COLO829 (cell line): ENCODE measurements at regions not wholly inside any gene's neighbourhood (a gene's known extent, or its start where the extent isn't known, plus 50 kb on each side); places are given as distances from the start of the nearest gene placed in this dataset.

Experiments used
- DNase-seq: peaks from one replicate; pipeline ENCODE4 v3.0.0; 2012; ENCODE audit warnings: low spot score

DNA sequence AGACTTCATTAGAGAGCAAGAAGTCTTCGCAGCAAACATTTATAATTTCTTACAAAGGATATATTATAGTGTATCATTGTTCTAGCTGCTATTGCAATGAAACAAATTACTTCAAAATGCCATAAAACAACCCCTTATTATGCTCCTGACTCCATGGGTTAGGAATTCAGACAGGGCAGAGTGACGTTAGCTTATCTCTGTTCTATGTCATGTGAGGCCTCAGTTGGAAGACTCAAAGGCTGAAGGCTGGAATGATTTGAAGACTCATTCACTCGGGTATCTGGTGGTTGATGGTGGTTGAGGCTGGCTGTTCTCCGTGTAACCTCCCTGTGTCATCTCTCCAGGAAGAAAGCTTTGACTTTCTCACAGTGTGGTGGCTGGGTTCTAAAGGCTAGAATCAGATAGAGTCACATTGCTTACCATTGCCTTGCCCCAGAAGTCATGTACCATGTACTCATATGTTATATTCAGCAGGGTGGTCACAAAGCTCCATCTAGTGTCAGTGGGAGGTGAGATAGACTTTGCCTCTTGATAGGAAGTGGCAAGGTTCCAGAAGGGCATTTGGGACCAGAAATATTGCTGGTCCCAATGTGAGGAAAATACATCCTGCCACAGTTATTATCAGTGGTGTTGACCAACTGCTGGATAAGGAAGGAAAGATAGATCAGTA is 226.9 kb downstream of the TMEM38B start:
- DNase-seq: peak; percentile 87

DNA sequence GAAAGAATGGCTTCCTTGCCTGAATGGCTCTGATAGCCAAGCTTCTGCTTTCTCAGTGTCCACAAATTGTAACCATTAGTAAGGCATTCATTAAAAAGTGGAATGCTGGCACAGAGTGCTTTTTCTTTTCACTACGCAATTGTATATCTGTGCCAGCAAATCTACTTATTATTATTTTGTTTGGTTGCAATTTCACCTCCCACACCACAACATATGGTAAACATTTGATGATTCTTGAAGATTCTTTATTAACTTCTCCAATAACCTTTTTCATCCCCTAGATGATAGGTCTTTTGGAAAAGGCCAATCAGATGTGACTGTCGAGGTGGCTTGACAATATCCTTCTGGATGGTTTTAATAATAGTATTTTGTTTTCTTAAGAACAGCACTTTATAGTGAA is 234.1 kb downstream of the TMEM38B start:
- DNase-seq: no peak

DNA sequence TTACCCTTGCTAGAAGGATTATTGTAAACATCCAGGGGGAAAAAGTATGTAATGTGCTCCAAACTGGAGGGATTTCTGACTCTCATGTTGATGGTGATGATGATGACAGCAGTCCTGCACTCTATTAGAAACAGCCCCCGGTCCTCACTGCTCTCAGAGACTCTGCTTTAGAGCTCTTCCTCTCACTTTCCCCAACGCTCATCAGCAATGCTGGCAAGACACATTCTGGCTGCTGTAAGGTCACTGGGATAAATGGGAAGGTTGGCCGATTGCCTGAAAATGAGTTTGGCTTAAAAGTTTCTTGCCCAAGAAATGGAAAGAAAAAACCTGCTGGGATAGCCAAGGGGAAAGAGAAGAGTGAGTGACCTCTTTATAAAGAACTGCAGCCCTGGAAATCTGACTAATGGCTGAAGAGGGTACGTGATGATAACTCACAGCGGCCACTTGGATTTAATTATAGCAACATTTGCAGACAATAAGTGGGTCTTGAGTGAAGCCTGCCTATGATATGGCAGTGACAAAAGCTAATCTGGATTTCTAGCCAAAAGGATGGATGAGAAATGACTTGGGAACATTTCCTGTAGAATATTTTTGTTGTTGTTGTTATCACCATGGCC is 235.8 kb downstream of the TMEM38B start:
- DNase-seq: no peak

DNA sequence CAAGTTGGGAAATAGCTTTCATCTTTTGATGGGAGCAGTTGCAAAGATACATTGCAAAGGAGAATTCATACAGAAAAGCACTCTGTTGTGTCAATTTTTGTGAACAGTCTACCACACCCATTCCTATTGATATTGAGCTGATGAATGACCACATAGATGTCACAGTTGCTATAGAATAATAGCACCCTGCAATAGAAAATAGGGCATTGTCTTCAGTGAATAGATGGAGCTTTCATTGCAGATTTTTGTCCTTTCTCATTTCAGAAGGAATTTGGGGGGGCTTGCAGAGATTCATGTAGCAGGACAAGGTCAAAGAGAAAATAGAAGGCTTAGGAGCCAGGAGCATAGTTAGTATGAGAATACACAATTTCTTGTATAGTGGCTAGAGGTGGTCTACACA is 237.9 kb downstream of the TMEM38B start:
- no peak for DNase-seq

DNA sequence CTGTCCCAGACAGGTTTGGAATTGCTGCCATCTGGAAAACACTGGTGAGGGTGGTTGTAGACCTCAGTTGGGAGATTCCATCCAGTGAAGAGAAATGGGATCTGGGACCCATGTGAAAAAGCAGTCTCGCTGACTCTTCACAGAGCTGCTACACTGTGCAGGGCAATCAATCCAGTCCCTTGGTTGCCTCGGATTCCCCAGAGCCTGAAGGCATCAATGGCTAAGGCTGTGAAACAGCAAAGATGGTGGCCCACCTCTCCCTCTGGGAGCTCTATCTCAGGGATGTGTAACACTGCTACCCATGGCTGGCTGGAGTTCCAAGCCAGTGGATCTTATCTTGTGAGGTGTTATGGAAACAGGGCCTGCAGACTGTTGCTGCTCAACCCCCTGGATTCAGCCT is 256.1 kb downstream of the TMEM38B start:
- DNase-seq: no peak

DNA sequence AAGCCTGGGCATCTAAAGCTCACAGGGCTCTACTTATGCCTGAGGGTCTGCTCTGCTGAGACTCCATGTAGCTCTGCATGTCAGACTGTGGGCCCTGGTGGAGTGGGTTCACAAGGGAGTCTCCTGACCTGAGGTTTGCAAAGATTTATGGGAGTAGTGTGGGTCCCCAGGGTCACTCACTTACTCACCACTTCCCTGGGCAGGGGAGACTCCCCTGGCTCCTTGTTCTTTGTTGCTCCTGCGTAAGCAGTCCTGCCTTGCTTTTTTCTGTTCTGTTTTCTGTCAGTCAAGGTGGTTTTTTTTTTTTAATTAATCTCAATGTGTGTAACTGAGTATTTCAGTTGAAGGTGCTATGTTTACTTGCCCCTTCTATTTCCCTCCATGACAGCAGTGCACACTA is 256.6 kb downstream of the TMEM38B start:
- DNase-seq: no peak

DNA sequence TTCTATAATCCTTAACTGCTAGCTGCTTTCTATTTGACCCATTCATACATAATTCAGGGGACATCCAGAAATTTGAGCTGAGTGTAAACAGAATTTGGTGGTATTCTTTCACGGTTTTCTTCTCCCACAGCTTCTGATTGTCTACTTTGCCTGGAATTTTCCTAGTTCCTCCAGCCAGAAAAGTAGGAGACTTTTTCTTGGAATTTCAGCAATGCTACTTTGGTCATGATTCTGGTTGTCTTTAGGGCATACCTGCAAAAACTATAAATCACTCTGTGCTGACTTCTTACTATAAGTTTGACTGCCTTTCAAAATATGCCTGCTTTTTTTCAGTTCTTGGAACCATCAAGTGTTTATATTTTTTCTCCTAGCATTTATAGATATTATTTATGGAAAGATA is 260.2 kb downstream of the TMEM38B start:
- no peak for DNase-seq

DNA sequence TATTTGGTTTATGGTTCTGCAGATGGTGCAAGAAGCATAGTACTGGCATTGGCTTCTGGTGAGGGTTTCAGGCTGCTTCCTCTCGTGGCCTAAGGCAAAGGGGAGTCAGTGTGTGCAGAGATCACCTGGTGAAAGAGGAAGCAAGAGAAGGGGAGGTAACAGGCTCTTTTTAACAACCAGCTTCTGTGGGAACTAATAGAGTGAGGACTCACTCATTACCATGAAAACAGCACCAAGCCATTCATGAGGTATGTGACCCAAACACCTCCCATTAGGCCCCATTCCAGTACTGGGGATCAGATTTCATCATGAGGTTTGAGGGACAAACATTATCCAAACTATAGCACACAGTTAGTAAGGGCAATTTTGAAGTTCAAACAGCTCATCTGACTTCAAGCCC is 263.5 kb downstream of the TMEM38B start:
- no peak for DNase-seq

DNA sequence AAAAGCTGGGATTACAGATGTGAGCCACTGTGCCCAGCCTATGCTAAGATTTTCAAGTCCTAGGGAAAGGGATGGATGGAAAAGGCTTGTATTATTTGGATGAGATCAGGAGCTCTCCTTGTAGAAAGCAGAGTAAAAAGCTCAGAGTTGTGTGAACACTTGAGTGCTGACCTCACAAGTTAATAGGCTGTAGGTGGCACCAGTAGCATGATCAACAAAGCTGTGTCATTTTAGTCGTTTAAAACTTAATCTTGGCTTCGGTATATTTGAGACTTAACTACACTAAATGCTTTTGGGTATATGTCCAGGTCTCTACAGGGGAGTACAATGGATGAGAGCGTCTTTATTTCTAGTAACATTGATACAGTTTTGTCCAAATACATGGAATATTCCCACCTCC is 264.2 kb downstream of the TMEM38B start:
- no peak for DNase-seq

DNA sequence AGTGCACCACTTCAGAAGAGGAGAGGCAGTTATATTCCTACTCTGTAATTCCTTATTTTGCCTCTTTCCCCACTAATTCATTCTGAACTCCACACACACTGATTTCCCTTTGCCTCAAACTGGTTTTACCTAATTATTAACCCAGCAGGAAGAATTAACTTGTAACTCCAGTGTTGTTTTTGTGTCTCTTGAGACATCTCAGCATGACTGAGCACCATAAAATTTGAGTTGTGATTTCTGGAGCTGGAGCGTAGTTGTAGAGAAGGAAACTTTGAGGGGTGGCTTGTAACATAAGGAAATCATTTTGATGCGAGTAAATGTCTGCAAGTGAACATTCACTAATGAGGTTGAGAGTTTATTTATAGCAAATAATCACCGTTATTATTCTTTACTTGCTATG is 265.2 kb downstream of the TMEM38B start:
- no peak for DNase-seq

DNA sequence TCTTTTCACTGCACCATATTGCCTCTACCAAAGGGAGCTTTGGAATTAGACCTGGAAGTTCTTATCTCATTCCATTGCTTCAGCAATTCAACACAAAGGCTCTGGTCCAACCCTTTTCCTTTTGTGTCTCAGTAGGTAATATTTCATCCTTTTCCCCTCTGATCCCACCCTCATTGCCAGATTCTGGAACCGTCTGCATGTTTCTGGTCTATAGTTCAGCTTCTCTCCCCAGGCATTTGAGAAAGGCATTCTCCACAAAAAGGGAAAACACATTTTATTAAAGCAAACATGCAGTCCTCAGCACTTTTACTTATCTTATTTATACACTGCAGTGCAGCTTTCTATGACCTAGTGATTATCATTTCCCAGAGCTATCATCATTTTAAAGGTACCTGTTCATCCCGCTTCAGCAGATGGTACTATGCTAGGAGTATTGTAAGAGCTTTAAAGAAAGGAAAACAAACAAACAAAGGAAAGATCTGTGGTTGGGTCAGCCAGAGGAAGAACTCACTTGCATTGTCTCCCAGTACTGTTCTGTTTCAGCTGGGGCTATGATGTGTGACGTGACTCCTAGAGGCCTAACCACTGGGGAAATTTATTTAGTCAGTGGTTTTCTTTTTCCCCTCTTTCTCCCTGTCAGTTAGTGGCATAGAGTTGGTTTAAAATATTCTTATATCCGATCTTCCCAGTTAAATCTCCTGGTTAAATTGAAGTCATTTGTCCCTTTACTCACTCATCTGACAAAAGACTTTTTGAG is 269.2 kb downstream of the TMEM38B start:
- no peak for DNase-seq

DNA sequence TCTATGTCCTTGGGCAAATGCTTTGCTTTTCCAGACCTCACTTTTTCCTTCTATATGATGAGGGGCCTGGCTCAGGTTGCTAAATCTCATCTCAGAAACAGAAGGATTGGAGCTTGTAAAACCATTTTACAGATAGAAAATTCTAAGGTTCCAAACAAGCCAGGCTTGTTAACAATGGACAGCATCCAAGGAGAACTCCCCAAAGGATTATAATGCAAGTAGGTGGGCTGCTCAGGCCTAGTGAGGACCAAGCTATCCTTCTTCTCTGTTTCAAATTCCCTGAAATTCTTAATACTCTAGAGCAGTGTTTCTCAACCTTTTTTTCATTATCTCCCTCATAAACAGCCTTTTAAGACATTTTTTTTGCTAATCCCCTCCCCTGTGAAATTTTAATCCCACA is 269.8 kb downstream of the TMEM38B start:
- no peak for DNase-seq

DNA sequence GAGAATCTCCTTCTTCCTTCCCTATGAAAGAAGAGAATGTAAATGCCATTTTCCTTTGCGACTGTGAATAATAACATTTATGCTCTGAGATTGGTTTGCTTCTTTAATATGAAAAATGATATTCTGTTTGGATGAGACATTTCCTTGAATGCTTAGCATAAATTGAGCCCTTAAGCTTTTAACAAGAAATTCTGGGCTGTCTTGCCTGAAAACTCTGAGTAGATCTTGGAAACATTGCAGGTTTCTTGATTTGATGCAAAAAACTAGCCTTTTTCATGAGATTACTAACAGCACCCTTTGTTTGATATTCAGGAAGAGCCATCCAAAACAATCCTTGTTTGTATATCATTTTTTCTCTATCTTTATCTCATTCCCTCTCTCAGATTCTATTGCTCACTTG is 272.5 kb downstream of the TMEM38B start:
- no peak for DNase-seq

DNA sequence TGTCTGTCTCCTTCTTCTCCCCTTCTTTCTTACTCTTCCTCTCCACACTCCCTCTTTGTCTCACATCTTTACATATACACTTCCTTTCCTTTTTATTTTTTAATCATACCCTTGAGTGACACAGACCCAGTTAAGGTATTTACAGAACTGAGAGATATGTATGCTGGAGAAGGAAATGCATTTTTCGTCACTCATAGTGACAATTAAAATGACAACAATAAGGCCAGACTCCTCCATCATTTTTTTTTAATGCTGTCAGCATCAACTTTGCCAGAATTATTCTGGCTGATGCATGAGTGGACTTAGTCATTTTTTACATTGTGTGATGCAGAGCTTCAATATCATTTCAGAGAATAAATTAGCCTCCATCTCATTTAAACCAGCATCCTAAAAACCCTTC is 272.9 kb downstream of the TMEM38B start:
- no peak for DNase-seq

DNA sequence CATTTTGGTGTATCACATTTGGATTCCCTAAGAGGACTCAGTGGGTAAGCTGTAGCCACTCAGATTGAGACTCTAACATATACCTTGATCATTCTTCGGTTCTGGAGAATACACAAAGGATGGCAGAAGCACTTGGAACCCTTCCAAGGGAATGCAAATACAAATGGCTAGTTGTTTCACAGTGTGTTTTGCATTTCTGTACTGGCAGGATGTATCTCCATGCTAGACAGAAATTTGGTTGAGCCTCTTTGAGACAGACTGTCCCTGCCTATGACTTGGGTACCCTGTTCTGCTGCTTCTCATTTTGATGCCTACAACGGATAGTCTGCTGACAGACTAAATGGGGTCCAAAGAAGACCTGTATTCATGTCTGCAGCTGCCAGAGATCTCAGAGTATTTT is 273.5 kb downstream of the TMEM38B start:
- DNase-seq: no peak

DNA sequence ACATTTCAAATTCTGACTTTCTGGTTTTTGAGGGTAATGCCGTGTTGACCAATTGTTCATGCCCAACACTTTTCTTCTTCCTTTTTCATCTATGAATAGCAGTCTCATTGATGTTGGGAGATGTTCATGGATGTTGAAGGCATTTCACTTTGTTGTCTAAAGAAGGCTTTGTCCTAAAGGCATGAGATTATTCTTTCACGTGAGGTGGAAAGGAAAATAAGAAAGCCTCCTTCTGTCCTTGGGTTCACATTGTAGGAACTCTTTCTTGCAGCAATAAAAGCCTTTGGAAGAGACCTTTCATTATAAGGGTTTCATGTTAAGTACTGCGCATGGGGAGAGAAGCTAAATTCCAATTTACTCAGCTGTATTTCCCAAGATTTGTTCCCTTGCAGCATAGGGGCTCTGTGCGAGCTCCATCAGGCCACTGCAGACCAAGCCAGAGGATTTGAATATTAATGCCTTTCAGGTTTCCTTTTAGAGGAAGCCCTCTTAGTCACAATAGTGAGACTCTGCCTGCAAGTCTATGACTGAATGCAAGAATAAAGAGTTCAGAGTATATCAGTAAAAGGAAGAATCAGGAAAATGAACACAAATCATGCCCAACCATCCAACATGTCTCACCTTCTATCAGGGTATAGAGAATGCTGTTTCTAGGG is 274.6 kb downstream of the TMEM38B start:
- no peak for DNase-seq

DNA sequence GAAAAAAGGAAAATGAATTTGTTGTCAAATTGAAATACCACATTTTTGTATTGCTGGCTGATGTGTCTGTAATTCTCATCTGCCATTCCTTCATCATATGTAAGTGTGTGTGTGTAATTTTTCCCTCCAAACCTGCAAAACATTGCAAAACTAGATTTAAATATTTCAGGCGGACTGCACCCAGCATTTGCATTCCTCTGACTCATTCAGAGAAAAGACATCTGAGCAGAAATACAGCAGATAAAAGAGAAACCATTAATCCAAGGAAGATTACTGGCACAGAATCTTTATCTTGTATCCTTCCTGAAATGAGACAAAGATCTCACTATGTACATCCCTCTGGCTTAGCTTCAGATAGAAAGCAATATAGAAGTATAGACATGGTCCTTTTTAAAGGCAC is 275.3 kb downstream of the TMEM38B start:
- peak; percentile 91 for DNase-seq

DNA sequence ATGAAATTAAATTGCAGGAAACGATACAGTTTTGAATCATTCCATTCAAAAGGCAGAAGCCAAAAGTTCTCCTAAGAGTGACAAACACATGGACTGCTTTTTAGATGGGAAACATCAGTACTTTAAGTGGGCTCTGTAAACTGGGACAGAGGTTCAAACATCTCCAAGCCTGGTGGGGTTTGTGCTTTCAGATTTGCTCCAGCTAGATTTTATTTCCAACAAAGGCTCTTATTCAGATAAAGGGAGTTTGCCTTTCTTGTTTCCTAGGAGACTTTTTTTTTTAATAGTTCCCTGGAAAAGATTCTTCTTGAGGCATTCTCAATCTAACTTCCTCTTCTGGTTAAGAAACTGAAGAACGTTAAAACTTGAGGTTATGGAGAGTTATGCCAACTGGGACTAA is 277.6 kb downstream of the TMEM38B start:
- no peak for DNase-seq

DNA sequence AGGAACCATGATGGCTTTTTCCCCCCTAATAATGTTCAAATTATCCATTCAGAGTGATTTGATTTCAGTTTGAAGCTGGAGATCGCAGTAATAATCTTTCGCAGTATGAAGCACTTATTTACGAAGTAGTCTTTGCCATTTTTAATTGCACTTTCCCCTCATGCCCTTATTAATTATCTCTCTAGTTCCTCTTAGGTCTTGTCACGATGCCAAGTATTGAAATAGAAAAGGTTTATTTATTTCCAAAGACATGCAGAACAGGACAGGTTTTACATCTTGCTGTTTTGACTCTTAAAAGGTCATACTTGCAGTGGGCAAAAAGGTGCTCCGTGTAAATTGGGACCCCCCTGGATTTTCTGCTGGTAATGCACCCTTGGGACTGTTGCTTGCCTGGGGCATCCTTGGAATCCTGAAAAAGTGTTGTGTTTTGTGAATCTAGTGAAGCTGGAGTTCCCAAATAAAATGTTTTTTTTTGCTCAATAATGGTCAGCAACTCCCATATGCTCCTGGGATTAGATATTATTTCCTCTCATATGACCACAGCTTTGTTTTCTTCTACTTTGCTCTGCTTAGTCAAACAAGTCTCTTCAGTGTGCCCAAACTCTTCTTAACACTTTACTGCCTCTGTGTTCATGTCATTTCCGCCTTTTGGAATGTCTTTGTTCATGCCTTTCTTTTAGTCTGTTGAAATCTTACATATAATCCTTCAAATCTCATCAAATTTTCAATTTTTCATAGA is 278.3 kb downstream of the TMEM38B start:
- DNase-seq: no peak

DNA sequence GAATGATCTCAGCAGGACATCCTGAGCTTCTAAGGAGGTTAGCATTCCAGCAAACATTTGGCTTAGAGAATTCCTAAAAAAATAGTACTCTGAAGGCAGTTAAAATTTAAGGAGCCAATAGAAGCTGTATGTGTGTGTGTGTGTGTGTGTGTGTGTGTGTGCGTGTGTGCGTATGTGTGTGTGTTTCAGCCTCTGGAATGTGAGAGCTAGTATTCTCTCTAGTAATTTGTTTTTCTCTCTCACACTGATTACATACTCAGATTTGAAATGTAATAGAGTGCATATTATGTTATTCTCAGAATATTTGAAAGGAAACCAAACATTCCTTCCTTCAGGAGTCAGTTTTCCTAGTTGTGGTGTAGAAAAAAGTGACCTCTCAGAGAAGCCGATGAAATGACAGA is 279.6 kb downstream of the TMEM38B start:
- no peak for DNase-seq

DNA sequence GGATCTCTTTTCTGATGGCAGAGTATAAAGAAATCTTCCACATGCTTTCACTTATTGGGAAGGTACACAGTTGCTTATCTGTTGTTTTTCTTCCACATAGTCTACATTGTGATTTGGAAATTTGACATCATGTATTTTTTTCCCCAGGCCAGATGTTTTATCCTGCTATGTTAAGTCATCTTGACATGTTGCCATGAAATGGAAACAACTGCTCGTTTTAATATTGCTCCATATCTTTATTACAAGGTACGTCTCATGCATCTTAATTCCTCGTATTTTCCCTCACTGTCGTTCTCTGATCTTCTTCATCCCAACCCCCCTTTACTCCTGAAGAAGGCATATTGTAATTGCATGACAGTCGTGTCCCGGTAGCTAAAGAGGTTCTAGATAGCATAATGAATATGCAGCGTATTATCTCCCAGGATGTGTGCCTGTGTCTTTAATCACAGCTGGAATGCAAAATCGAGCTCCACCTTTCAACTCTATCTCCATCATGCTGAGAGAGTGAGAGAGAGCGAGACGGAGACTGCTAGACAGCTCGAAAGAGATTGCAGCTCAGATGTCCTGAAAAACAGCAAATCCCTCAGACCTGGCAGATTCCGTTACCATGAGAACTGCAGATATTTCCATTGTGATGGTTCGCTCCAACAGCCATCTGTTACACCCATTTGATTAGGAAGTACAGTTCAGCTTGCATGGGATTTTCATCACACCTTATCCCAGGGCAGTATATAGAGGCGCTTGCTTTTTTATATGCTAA is 281.7 kb downstream of the TMEM38B start:
- no peak for DNase-seq

DNA sequence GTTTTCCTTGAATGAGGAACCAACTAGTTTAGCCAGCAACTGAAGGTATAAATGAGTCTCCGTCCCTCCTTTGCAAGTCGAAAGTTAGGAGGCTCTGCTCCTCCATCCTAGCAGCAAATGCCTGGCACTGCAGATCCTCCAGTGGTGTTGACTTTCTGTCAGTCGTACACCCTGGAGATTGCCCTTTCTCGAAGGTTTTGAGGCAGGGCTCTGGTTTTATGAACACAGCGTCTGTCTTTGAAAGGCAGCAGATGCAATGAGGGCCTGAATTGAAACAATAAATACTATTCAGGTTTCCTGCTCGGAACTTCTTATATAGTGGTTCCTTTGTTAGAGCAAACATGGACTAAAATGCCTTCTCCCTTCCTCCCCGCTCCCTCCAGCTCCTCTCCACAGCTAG is 284.0 kb downstream of the TMEM38B start:
- DNase-seq: peak; percentile 95
